OCI-LY3 (cell line): ENCODE measurements at regions not wholly inside any gene's neighbourhood (a gene's known extent, or its start where the extent isn't known, plus 50 kb on each side); places are given as distances from the start of the nearest gene placed in this dataset.
"Not testable (repeated sequence)": the region's sequence is repeated elsewhere in the genome, so short reads cannot be mapped to it uniquely, and the experiment has no call there.

Experiments
- H2AFZ ChIP-seq: fragments of 200-600, 300-600 bp; shearing (Covaris generic); 2 replicates; pipeline ENCODE4 v1.6.0; 2014; ENCODE audit warnings: antibody characterized with exemption, low read depth, low read length
- H3K27ac ChIP-seq: fragments of 200-600, 300-600 bp; sonication (generic); 2 replicates; pipeline ENCODE4 v1.5.1; 2014; ENCODE audit warnings: mild to moderate bottlenecking, low read length, moderate library complexity, mixed read lengths
- H3K27me3 ChIP-seq: fragments of 200-600, 300-600 bp; sonication (generic); 2 replicates; pipeline ENCODE4 v1.6.1; 2014; ENCODE audit warnings: low read depth, low read length, mixed read lengths
- H3K36me3 ChIP-seq: fragments of 200-600, 300-600 bp; sonication (generic); replicated peaks from 2 replicates; pipeline ENCODE3; 2014; ENCODE audit warnings: low read depth, low read length, mixed read lengths
- H3K4me1 ChIP-seq: fragments of 300-600, 200-600 bp; sonication (generic); 2 replicates; pipeline ENCODE4 v1.6.1; 2014; ENCODE audit warnings: low read length, mixed read lengths
- H3K4me2 ChIP-seq: fragments of 200-600, 300-600 bp; sonication (generic); 2 replicates; pipeline ENCODE4 v1.6.1; 2014; ENCODE audit warnings: low read length, mixed read lengths
- H3K4me3 ChIP-seq: fragments of 300-600, 200-600 bp; sonication (generic); 2 replicates; pipeline ENCODE4 v1.5.1; 2014; ENCODE audit warnings: antibody characterized with exemption, mild to moderate bottlenecking, low read length, moderate library complexity
- H3K79me2 ChIP-seq: fragments of 300-600, 200-600 bp; shearing (Covaris generic); 2 replicates; pipeline ENCODE4 v1.6.1; 2014; ENCODE audit warnings: mild to moderate bottlenecking, low read length, mixed read lengths
- H3K9ac ChIP-seq: fragments of 300-600, 200-600 bp; shearing (Covaris generic); 2 replicates; pipeline ENCODE4 v1.6.0; 2014; ENCODE audit warnings: mild to moderate bottlenecking, low read length, moderate library complexity
- H3K9me3 ChIP-seq: fragments of 200-600, 300-600 bp; shearing (Covaris generic); 2 replicates; pipeline ENCODE4 v1.6.1; 2014; ENCODE audit warnings: low read length, mixed read lengths; ENCODE audit not compliant: insufficient read depth
- H4K20me1 ChIP-seq: fragments of 200-600, 300-600 bp; sonication (generic); 2 replicates; pipeline ENCODE4 v1.6.1; 2016; ENCODE audit warnings: low read length, mixed read lengths; ENCODE audit not compliant: insufficient read depth
- EZH2phosphoT487 ChIP-seq: fragments of 200-600 bp; shearing (Covaris generic); IDR thresholded peaks from 2 replicates; pipeline ENCODE4 v1.6.1; 2018; ENCODE audit warnings: antibody characterized with exemption, mixed run types, low read depth
- TF ChIP-seq, protein P1 (sequence below): fragments of 200-600, 300-600 bp; sonication (generic); IDR thresholded peaks from 2 replicates; pipeline ENCODE4 v1.5.1; 2014; ENCODE audit warnings: antibody characterized with exemption, low read length, low read depth

DNA sequence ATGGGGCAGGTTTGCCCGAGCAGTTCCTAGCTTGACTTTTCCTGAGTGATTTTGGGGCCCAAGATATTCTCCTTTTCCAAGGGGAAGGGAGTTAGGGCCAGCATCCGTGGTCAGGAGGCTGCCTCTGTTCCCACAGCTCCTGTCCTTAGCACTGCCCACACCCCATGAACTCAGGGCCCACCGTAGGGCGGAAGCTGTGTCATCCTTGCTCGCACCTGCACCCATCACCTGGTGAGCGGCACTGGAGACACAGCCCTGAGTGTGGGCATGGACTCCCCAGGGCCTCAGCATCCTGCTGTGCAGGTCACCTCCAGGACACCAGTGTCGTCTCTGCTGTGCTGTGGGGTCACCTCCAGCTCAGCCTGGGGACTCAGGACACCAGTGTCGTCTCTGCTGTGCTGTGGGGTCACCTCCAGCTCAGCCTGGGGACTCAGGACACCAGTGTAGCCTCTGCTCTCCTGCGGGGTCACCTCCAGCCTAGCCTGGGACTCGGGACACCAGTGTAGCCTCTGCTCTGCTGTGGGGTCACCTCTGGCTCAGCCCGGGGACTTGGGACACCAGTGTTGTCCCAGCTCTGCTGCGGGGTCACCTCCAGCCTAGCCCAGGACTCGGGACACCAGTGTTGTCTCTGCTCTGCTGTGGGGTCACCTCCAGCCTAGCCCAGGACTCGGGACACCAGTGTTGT lies 322.9 kb downstream of the ADGRD1 start:
- H3K9me3 ChIP-seq = no peaks in the 10 kb centered on the region

DNA sequence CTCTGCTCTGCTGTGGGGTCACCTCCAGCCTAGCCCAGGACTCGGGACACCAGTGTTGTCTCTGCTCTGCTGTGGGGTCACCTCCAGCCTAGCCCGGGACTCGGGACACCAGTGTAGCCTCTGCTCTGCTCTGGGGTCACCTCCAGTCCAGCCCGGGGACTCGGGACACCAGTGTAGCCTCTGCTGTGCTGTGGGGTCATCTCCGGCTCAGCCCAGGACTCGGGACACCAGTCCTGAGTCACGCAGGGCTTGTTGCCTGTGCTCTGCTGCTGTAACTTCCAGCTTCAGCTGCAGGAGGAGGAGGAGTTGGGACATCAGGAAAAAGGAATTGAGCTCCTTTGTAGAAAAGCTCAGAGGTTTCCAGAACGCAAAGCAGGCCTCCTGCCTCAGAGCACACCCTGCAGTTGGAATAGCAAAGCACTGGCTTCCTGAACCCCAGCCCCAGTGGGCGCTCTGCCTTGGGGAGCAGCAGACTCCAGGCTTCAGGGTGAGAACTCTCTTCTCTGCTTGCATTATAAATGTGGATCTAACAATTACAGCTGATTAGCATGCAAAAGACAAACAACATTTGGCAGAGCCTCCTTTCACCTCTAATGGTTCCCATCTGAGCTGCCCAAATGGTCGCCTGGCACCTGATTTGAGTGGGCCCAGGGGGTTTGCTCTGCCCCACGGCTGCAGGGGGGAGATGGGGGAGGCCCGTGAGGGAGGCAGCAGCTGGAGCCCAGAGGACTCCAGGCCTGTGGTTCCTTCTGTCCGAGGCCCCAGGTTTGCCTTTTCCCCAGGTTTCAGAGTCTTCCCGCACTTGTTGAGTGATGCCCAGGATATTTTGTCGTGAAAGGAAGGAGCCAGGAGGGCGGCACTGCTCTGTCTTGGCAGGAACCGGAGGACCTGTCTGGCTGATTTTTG lies 323.7 kb downstream of the ADGRD1 start:
- not testable (repeated sequence) for H3K79me2 ChIP-seq, H3K27ac ChIP-seq, H3K27me3 ChIP-seq, H2AFZ ChIP-seq, H3K4me3 ChIP-seq, H4K20me1 ChIP-seq, H3K9me3 ChIP-seq, H3K4me2 ChIP-seq, H3K4me1 ChIP-seq, H3K36me3 ChIP-seq, H3K9ac ChIP-seq

More for the DNA sequence above, 322.9 kb downstream of the ADGRD1 start:
- no peak overlapping the region for H3K4me2 ChIP-seq
- no peak overlapping the region for H3K9ac ChIP-seq
- no peaks in the 10 kb centered on the region for H4K20me1 ChIP-seq
- H3K36me3 ChIP-seq = no peaks in the 10 kb centered on the region
- H3K4me3 ChIP-seq = no peak overlapping the region
- H3K4me1 ChIP-seq = no peaks in the 10 kb centered on the region
- H3K27ac ChIP-seq = no peak overlapping the region
- no peak overlapping the region for H2AFZ ChIP-seq
- TF ChIP-seq, protein P1, sequence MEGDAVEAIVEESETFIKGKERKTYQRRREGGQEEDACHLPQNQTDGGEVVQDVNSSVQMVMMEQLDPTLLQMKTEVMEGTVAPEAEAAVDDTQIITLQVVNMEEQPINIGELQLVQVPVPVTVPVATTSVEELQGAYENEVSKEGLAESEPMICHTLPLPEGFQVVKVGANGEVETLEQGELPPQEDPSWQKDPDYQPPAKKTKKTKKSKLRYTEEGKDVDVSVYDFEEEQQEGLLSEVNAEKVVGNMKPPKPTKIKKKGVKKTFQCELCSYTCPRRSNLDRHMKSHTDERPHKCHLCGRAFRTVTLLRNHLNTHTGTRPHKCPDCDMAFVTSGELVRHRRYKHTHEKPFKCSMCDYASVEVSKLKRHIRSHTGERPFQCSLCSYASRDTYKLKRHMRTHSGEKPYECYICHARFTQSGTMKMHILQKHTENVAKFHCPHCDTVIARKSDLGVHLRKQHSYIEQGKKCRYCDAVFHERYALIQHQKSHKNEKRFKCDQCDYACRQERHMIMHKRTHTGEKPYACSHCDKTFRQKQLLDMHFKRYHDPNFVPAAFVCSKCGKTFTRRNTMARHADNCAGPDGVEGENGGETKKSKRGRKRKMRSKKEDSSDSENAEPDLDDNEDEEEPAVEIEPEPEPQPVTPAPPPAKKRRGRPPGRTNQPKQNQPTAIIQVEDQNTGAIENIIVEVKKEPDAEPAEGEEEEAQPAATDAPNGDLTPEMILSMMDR = no peak
- no peak for TF ChIP-seq EZH2phosphoT487
- H3K27me3 ChIP-seq = no peaks in the 10 kb centered on the region
- no peaks in the 10 kb centered on the region for H3K79me2 ChIP-seq

DNA sequence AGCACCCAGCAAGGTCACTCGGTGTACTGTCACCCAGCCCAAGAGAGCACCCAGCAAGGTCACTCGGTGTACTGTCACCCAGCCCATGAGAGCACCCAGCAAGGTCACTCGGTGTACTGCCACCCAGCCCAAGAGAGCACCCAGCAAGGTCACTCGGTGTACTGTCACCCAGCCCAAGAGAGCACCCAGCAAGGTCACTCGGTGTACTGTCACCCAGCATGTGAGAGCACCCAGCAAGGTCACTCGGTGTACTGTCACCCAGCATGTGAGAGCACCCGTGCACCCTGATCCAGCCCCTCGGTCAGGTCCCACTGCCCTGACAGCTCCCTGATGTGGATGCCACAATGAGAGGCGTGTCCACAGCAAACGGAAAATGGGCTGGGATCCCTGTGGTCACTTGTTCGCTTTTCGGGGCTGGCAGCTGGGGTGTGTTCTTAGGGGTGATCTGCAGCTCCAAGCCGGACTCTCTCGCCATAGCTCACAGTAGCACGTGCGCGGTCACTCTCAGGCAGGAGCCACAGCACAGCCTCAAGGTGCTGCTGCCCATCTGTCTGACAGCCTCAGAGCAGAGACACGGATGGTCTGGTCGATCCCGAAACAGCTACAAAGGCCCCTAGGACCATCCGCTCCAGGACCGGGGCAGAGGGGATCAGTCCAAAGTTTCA lies 324.9 kb downstream of the ADGRD1 start:
- not testable (repeated sequence) for H3K9me3 ChIP-seq, H3K4me2 ChIP-seq, H3K4me3 ChIP-seq, H4K20me1 ChIP-seq, H3K27me3 ChIP-seq, H3K79me2 ChIP-seq, H3K27ac ChIP-seq, H2AFZ ChIP-seq, H3K4me1 ChIP-seq, H3K36me3 ChIP-seq, H3K9ac ChIP-seq

DNA sequence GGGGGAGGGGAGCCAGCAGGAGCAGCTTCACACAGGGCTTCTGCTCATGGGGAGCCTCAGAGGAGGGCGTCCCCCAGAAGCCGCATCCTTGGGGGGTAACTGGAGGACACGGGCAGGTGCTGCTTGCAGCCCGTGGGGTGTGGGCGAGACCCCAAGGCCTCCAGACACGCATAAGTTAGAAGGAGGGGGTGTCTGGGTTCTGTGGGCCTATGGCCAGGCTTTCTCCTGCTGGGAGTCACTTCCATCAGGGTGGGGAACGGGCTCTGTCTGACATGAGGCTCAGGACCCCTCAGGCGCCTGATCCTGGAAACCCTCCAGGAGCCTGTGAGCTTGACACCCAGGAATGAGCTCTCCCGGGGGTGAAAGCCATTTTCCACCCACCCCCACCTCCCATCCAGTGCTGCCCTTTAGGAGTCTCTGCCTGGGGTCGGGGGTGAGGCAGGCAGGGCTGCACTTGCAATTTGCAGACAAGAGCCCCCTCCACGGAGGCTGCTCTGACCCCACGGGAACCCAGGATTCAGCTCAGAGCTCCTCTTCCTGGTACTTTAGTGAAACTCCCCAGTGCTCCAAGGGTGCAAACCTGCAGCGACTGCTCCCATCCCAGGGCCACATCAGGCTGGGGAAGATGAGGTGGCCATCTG lies 325.7 kb downstream of the ADGRD1 start:
- H3K9me3 ChIP-seq = no peaks in the 10 kb centered on the region
- no peaks in the 10 kb centered on the region for H4K20me1 ChIP-seq
- no peaks in the 10 kb centered on the region for H3K79me2 ChIP-seq
- no peak overlapping the region for H3K9ac ChIP-seq
- no peaks in the 10 kb centered on the region for H3K36me3 ChIP-seq
- no peaks in the 10 kb centered on the region for H3K4me1 ChIP-seq
- H3K27ac ChIP-seq = no peak overlapping the region
- H2AFZ ChIP-seq = no peak overlapping the region
- H3K4me3 ChIP-seq = no peak overlapping the region
- H3K27me3 ChIP-seq = no peaks in the 10 kb centered on the region
- TF ChIP-seq, protein P1 = no peak
- no peak for TF ChIP-seq EZH2phosphoT487
- no peak overlapping the region for H3K4me2 ChIP-seq
